GM12878 (cell line): ENCODE measurements at regions not wholly inside any gene's neighbourhood (a gene's known extent, or its start where the extent isn't known, plus 50 kb on each side); places are given as distances from the start of the nearest gene placed in this dataset.

Experiments
- ATAC-seq: fragments of 200-7000 bp; cut with Tn5 transposase; 3 replicates; pipeline ENCODE4 v1.9.1; 2020; ENCODE audit warnings: mild to moderate bottlenecking, moderate library complexity
- BruUV-seq: library from RNA; stranded (reverse); fragments of 400-500 nt; replicated peaks from 2 replicates; lab custom pipeline; 2021; lab: Mats Ljungman, UMichigan
- CTCF ChIA-PET: fragments of 300-600 bp; sonication (Branson Sonifier 250); formaldehyde crosslinking; extraction: SDS; loops from one replicate; lab custom pipeline; 2021; ENCODE audit warnings: inconsistent platforms; lab: Yijun Ruan, JAX
- POLR2A ChIA-PET: fragments of 350-600 bp; formaldehyde crosslinking; extraction: SDS; loops from one replicate; lab custom pipeline; 2021; ENCODE audit warnings: inconsistent platforms; lab: Charles Lee
- RAD21 ChIA-PET: fragments of 300-600 bp; sonication (Branson Sonifier 250); formaldehyde crosslinking; loops from one replicate; lab custom pipeline; 2023; ENCODE audit warnings: antibody characterized with exemption; ENCODE audit not compliant: unreplicated experiment; lab: Charles Lee
- SMC1A ChIA-PET: fragments of 300-600 bp; sonication (Branson Sonifier 250); formaldehyde crosslinking; loops from one replicate; lab custom pipeline; 2023; ENCODE audit not compliant: unreplicated experiment, uncharacterized antibody; lab: Charles Lee
- DNase-seq: peaks from one replicate; pipeline ENCODE4 v3.0.0-alpha.2; 2011; ENCODE audit warnings: low read depth, low spot score
- FAIRE-seq: peaks from 3 replicates; lab custom pipeline; 2011; peaks lifted over from hg19 to GRCh38; lab: Jason Lieb, UNC
- H2AFZ ChIP-seq: 2 replicates; pipeline ENCODE4 v1.6.0; 2011; ENCODE audit warnings: low read depth, low read length, control low read depth; ENCODE audit not compliant: control insufficient read depth
- H3K27ac ChIP-seq: 2 replicates; pipeline ENCODE4 v1.5.1; 2011; ENCODE audit warnings: control low read depth; ENCODE audit not compliant: control insufficient read depth, insufficient read depth
- H3K27me3 ChIP-seq, 2 experiments: replicated peaks in 1 of 2; 2 replicates each; pipeline versions ENCODE4 v1.6.0 to v1.6.1; 2011; ENCODE audit warnings: low read length in 1 of 2; ENCODE audit not compliant: control insufficient read depth in 2 of 2, insufficient read depth in 2 of 2
- H3K36me3 ChIP-seq, 2 experiments: 2 replicates each; pipeline ENCODE4 v1.5.1; 2011; ENCODE audit warnings: low read length in 1 of 2; ENCODE audit not compliant: control insufficient read depth in 2 of 2, insufficient read depth in 2 of 2
- H3K4me1 ChIP-seq: 2 replicates; pipeline ENCODE4 v1.6.1; 2011; ENCODE audit warnings: mild to moderate bottlenecking, low read length, moderate library complexity, mixed read lengths; ENCODE audit not compliant: control insufficient read depth, insufficient read depth
- H3K4me2 ChIP-seq: 2 replicates; pipeline ENCODE4 v1.6.0; 2011; ENCODE audit warnings: control low read depth; ENCODE audit not compliant: control insufficient read depth, insufficient read depth
- H3K4me3 ChIP-seq: fragments of 200-600 bp; sonication (generic); 2 replicates; pipeline ENCODE4 v1.5.1; 2016
- H3K79me2 ChIP-seq: 2 replicates; pipeline ENCODE4 v1.6.0; 2011; ENCODE audit warnings: low read length; ENCODE audit not compliant: control insufficient read depth, insufficient read depth
- H3K9ac ChIP-seq: 2 replicates; pipeline ENCODE4 v1.8.0; 2011; ENCODE audit warnings: low read length, control low read depth, mixed read lengths; ENCODE audit not compliant: control insufficient read depth, insufficient read depth
- H3K9me3 ChIP-seq: replicated peaks from 3 replicates; pipeline ENCODE4 v1.5.1; 2011; ENCODE audit warnings: mild to moderate bottlenecking, low read length; ENCODE audit not compliant: control insufficient read depth, insufficient read depth
- H4K20me1 ChIP-seq: 2 replicates; pipeline ENCODE4 v1.6.0; 2011; ENCODE audit not compliant: control insufficient read depth, insufficient read depth
- E2F4 ChIP-seq: IDR thresholded peaks from 2 replicates; pipeline ENCODE4 v1.6.1; 2012; ENCODE audit warnings: low read depth, low read length, improper control_type of control experiment
- FOS ChIP-seq: IDR thresholded peaks from 3 replicates; pipeline ENCODE4 v1.6.1; 2011; ENCODE audit warnings: borderline replicate concordance; ENCODE audit not compliant: insufficient read length; ENCODE audit errors: extremely low read depth
- HDAC6 ChIP-seq: fragments of 200-600 bp; sonication (generic); IDR thresholded peaks from one replicate; pipeline ENCODE4 v1.8.0; 2017; ENCODE audit warnings: antibody characterized with exemption; ENCODE audit not compliant: unreplicated experiment
- SP1 ChIP-seq: IDR thresholded peaks from one replicate; pipeline ENCODE4 v1.6.1; 2011; ENCODE audit warnings: low read depth, low read length
- WGBS: methylation state at CpG from one replicate; pipeline ENCODE4 v1.1.6; 2016; ENCODE audit warnings: low lambda C conversion rate; ENCODE audit not compliant: insufficient replicate concordance, insufficient coverage; ENCODE audit errors: missing lambda C conversion rate; 5-methylcytosine and 5-hydroxymethylcytosine counted together
- in situ Hi-C: fragments of 300-500 bp; cut with MboI; formaldehyde crosslinking; loops from 9 replicates; pipeline ENCODE4 v1.14.3; 2018; ENCODE audit warnings: mixed read lengths
- intact Hi-C: fragments of 100-400 bp; cut with micrococcal nuclease; formaldehyde crosslinking; loops from one replicate; pipeline ENCODE4 v1.14.2; 2022; ENCODE audit not compliant: unreplicated experiment
- TF ChIP-seq, protein P1 (sequence below): IDR thresholded peaks from 2 replicates; pipeline ENCODE4 v1.6.1; 2011; ENCODE audit warnings: borderline replicate concordance, low read depth, mild to moderate bottlenecking, moderate library complexity, mixed read lengths, low read length; ENCODE audit not compliant: insufficient read depth; ENCODE audit errors: extremely low read length

DNA sequence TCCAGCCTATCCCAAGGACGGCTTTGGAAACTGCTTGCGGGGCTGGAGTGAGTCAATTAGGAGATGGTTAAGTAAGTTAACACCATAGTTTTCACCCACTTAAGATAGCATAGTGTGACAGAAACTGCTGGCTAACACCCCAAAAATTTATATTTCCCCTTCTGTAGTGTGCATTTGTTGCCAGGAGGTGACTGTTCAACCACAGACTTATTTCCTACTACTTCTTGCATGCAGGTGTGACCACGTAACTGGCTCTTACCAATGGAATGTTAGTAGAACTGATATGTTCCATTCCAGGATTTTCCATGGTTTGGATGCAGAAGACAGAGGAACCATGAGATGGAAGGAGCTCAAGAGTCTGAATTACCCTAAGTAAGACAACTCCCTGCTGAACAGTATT lies 52.9 kb upstream of the SLC35F4 start:
- H3K4me1 ChIP-seq = no peaks in the 10 kb centered on the region
- ATAC-seq = no peak
- intact Hi-C loops (no loop called here), in situ Hi-C loops (no loop called here)
- no peaks in the 10 kb centered on the region for H3K27me3 ChIP-seq
- H3K9ac ChIP-seq = no peak overlapping the region
- ChIA-PET RAD21 (no interaction called here), CTCF (no interaction called here), POLR2A (no interaction called here), SMC1A (no interaction called here)
- BruUV-seq = no TSS peak
- no peak for FAIRE-seq
- no peak overlapping the region for H2AFZ ChIP-seq
- H3K9me3 ChIP-seq = no peaks in the 10 kb centered on the region
- no peaks in the 10 kb centered on the region for H3K79me2 ChIP-seq
- no peaks in the 10 kb centered on the region for H3K36me3 ChIP-seq
- no peak for DNase-seq
- no peak overlapping the region for H3K4me2 ChIP-seq
- no peaks in the 10 kb centered on the region for H4K20me1 ChIP-seq
- H3K27ac ChIP-seq = no peak overlapping the region
- TF ChIP-seq, protein P1, sequence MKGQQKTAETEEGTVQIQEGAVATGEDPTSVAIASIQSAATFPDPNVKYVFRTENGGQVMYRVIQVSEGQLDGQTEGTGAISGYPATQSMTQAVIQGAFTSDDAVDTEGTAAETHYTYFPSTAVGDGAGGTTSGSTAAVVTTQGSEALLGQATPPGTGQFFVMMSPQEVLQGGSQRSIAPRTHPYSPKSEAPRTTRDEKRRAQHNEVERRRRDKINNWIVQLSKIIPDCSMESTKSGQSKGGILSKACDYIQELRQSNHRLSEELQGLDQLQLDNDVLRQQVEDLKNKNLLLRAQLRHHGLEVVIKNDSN = no peak
- TF ChIP-seq SP1 (no peak), HDAC6 (no peak), E2F4 (no peak), FOS (no peak)
- no peak overlapping the region for H3K4me3 ChIP-seq
- 59% methylated on average over 3 of the region's 3 CpGs for WGBS
